Sigmoid colon (tissue), 4 donors: ENCODE measurements at regions not wholly inside any gene's neighbourhood (a gene's known extent, or its start where the extent isn't known, plus 50 kb on each side); places are given as distances from the start of the nearest gene placed in this dataset.

Experiments
- EP300 ChIP-seq, 4 donors: sonication (generic); formaldehyde crosslinking; IDR thresholded peaks; one replicate each; pipeline ENCODE4 v1.6.1; 2017; ENCODE audit warnings: antibody characterized with exemption in 4 of 4
- POLR2A ChIP-seq, 2 donors: fragments of 450-650 bp; IDR thresholded peaks; one replicate each; pipeline ENCODE4 v1.6.1; 2016; ENCODE audit warnings: antibody characterized with exemption in 2 of 2, mild to moderate bottlenecking in 2 of 2, moderate library complexity in 2 of 2
- TF ChIP-seq, protein P1 (sequence below), 4 experiments: fragments of 450-650 bp in 3 of 4; fragments of 200-600 bp in 1 of 4; IDR thresholded peaks; one replicate each; pipeline ENCODE4 v1.5.1; 2016 to 2019; ENCODE audit warnings: antibody characterized with exemption in 4 of 4, mild to moderate bottlenecking in 3 of 4, moderate library complexity in 2 of 4

DNA sequence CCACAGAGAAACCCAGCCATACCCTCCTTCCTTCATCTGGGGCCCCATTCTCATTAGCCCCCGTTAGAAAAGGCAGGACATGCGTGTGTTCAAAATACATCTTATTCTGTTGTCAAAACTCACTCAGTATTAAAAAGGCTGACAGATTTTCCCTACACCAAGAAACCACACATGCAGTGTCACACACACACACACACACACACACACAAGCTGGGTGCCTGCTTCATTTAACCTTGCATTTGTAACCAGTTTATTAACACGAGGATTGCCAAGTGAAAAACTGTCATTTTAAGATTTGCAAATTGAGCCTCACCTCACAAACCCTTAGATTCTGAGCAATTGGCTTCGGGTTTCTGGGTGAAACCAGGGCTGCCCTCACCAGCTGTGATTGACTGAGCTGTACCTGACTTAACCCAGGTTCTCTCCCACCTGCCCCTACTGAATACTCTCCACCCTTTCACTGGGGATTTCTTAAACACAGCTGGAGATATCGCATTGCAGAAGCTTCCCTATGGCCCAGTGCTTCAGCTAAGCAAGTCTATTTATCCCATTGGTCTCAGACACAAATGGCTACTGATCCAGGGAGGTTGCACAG, 172.7 kb upstream of the ZNF507 start:
- TF ChIP-seq, protein P1, sequence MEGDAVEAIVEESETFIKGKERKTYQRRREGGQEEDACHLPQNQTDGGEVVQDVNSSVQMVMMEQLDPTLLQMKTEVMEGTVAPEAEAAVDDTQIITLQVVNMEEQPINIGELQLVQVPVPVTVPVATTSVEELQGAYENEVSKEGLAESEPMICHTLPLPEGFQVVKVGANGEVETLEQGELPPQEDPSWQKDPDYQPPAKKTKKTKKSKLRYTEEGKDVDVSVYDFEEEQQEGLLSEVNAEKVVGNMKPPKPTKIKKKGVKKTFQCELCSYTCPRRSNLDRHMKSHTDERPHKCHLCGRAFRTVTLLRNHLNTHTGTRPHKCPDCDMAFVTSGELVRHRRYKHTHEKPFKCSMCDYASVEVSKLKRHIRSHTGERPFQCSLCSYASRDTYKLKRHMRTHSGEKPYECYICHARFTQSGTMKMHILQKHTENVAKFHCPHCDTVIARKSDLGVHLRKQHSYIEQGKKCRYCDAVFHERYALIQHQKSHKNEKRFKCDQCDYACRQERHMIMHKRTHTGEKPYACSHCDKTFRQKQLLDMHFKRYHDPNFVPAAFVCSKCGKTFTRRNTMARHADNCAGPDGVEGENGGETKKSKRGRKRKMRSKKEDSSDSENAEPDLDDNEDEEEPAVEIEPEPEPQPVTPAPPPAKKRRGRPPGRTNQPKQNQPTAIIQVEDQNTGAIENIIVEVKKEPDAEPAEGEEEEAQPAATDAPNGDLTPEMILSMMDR (IDR thresholded peaks at IDR 0.05), result no peak
- TF ChIP-seq EP300 (IDR thresholded peaks at IDR 0.05) (no peak), POLR2A (IDR thresholded peaks at IDR 0.05) (no peak)
